Sigmoid colon (tissue), 4 donors: ENCODE measurements at regions not wholly inside any gene's neighbourhood (a gene's known extent, or its start where the extent isn't known, plus 50 kb on each side); places are given as distances from the start of the nearest gene placed in this dataset.

Source experiments
- CTCF ChIP-seq, 4 experiments: fragments of 450-650 bp in 3 of 4; fragments of 200-600 bp in 1 of 4; IDR thresholded peaks; one replicate each; pipeline ENCODE4 v1.5.1; 2016 to 2019; ENCODE audit warnings: antibody characterized with exemption in 4 of 4, mild to moderate bottlenecking in 3 of 4, moderate library complexity in 2 of 4
- POLR2A ChIP-seq, 2 donors: fragments of 450-650 bp; IDR thresholded peaks; one replicate each; pipeline ENCODE4 v1.6.1; 2016; ENCODE audit warnings: antibody characterized with exemption in 2 of 2, mild to moderate bottlenecking in 2 of 2, moderate library complexity in 2 of 2
- POLR2AphosphoS5 ChIP-seq, 4 donors: sonication (generic); formaldehyde crosslinking; IDR thresholded peaks; one replicate each; pipeline ENCODE4 v1.6.1; 2017; ENCODE audit warnings: antibody characterized with exemption in 4 of 4

GRCh38 chr12:115215544-115215943 lies 531.6 kb upstream of the TBX3 start:
- TF ChIP-seq CTCF (IDR thresholded peaks at IDR 0.05) (no peak), POLR2A (IDR thresholded peaks at IDR 0.05) (no peak), POLR2AphosphoS5 (IDR thresholded peaks at IDR 0.05) (no peak)
